ENCODE measurements at regions not wholly inside any gene's neighbourhood (a gene's known extent, or its start where the extent isn't known, plus 50 kb on each side); places are given as distances from the start of the nearest gene placed in this dataset.

- TF ChIP-seq, protein P1, sequence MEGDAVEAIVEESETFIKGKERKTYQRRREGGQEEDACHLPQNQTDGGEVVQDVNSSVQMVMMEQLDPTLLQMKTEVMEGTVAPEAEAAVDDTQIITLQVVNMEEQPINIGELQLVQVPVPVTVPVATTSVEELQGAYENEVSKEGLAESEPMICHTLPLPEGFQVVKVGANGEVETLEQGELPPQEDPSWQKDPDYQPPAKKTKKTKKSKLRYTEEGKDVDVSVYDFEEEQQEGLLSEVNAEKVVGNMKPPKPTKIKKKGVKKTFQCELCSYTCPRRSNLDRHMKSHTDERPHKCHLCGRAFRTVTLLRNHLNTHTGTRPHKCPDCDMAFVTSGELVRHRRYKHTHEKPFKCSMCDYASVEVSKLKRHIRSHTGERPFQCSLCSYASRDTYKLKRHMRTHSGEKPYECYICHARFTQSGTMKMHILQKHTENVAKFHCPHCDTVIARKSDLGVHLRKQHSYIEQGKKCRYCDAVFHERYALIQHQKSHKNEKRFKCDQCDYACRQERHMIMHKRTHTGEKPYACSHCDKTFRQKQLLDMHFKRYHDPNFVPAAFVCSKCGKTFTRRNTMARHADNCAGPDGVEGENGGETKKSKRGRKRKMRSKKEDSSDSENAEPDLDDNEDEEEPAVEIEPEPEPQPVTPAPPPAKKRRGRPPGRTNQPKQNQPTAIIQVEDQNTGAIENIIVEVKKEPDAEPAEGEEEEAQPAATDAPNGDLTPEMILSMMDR (conservative IDR thresholded peaks at IDR 0.05): no peak
- no peak overlapping the region for H3K27ac ChIP-seq
Observed at GRCh38 chr14:66165337-66165736, 320.8 kb upstream of the CCDC196 start.

DNA sequence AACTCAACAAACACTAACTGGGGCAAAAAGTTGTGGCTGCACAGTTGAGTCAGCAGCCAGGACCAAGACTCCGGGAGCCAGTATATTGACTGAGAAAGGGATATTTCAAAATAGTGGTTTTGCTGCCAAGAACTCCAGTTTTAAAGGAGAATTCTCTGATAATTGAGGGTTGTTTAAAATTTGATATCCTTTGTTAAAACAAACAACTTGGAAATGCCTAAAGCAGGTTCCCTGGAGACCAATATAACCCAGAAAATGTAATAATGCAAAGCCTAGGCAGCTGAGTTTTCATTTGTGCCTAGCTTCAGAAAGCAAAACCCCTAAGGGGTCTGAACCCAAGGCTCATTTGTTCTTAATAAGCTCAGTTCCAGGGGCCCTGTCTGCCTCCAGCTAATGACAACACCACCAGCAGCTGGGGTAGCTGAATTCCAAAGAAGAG is 311.7 kb upstream of the CCDC196 start:
- TF ChIP-seq, protein P1 (conservative IDR thresholded peaks at IDR 0.05): no peak
- H3K27ac ChIP-seq: no peak overlapping the region

- TF ChIP-seq, protein P1 (conservative IDR thresholded peaks at IDR 0.05): no peak
- no peak overlapping the region for H3K27ac ChIP-seq
Observed at GRCh38 chr14:66177935-66178334, 308.2 kb upstream of the CCDC196 start.

- TF ChIP-seq, protein P1 (conservative IDR thresholded peaks at IDR 0.05): no peak
- H3K27ac ChIP-seq: no peak overlapping the region
Observed at GRCh38 chr14:66196670-66197069, 289.5 kb upstream of the CCDC196 start.

DNA sequence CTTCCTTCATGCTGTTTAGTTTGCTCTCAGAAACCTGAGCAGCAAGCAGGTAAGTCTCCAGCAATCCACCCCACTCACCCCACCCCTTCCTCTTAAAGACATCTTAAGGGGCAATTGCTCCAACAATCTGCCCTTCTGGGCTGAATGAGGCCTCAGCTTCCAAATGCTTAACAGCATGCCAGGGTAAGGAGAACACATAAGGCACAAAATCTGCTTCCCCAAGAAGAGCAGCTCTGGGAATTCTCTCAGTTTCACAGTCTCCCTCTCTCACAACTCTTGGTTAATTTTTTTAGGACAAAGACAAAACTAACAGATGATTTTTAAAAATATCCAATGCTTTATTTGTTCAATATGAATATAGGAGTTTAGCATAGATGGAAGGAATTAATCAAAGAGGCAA is 288.9 kb upstream of the CCDC196 start:
- TF ChIP-seq, protein P1 (conservative IDR thresholded peaks at IDR 0.05): no peak

DNA sequence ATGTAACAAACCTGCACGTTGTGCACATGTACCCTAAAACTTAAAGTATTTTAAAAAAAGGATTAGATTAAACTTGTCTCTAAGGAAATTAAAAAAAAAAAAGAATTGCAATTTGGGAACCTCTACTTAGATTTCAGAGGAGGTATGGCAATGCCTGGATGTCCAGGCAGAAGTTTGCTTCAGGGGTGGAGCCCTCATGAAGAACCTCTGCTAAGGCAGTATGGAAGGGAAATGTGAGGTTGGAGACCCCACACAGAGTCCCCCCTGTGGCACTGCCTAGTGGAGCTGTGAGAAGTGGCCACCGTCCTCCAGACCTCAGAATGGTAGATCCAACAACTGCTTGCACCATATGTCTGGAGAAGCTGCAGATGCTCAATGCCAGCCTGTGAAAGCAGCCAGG is 279.6 kb upstream of the CCDC196 start:
- TF ChIP-seq, protein P1 (conservative IDR thresholded peaks at IDR 0.05): no peak
- H3K27ac ChIP-seq: no peak overlapping the region

More for the DNA sequence above, 288.9 kb upstream of the CCDC196 start:
- H3K27ac ChIP-seq: no peak overlapping the region

DNA sequence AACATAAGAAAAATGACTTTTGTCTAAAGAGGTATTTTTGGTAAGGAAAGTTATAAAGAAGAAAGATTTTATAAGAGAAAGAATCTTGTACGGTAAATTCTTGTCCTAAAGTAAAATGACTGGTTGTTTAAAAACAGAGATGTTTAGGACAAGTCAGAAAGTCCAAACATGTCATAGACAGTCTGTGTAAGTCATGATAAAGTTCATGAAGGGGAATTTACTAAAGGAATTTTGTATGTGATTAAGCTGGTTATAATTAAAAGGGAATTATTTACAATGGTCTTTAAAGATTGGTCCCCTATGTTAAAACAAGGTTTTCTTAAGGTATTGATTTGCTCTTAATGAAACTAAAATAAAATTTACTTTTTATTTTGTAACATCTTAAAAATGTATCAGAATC is 269.4 kb upstream of the CCDC196 start:
- H3K27ac ChIP-seq: no peak overlapping the region
- TF ChIP-seq, protein P1 (conservative IDR thresholded peaks at IDR 0.05): no peak
